CD8-positive, alpha-beta memory T cell (primary cell): ENCODE measurements at regions not wholly inside any gene's neighbourhood (a gene's known extent, or its start where the extent isn't known, plus 50 kb on each side); places are given as distances from the start of the nearest gene placed in this dataset.

Experiments
- CTCF ChIA-PET: fragments of 350-600 bp; sonication (Branson Sonifier 250); formaldehyde crosslinking; loops from one replicate; lab custom pipeline; 2021; ENCODE audit warnings: antibody characterized with exemption; lab: Charles Lee
- POLR2A ChIA-PET: fragments of 350-600 bp; sonication (Branson Sonifier 250); formaldehyde crosslinking; loops from one replicate; lab custom pipeline; 2021; ENCODE audit warnings: antibody characterized with exemption; lab: Charles Lee
- DNase-seq, 5 donors: peaks; one replicate each; pipeline versions ENCODE4 v3.0.0 to v3.0.0-alpha.2; 2020 to 2022; ENCODE audit warnings: mixed read lengths in 1 of 5
- H3K27ac ChIP-seq: one replicate; pipeline ENCODE4 v1.7.0; 2013; ENCODE audit warnings: low read depth, mild to moderate bottlenecking, low read length, moderate library complexity
- H3K27me3 ChIP-seq: 2 replicates; pipeline ENCODE4 v1.7.0; 2013; ENCODE audit warnings: low read length, mild to moderate bottlenecking; ENCODE audit not compliant: insufficient read depth, poor library complexity, severe bottlenecking
- H3K36me3 ChIP-seq: 2 replicates; pipeline ENCODE4 v1.7.0; 2013; ENCODE audit warnings: mild to moderate bottlenecking, low read length, moderate library complexity; ENCODE audit not compliant: insufficient read depth
- H3K4me1 ChIP-seq: 2 replicates; pipeline ENCODE4 v1.7.0; 2013; ENCODE audit warnings: mild to moderate bottlenecking, low read length, moderate library complexity; ENCODE audit not compliant: insufficient read depth
- H3K4me3 ChIP-seq: 2 replicates; pipeline ENCODE4 v1.7.0; 2013; ENCODE audit warnings: mild to moderate bottlenecking, low read length
- H3K9me3 ChIP-seq: 2 replicates; pipeline ENCODE4 v1.7.0; 2013; ENCODE audit warnings: mild to moderate bottlenecking, low read length
- H3K27ac Mint-ChIP-seq, 8 donors: one replicate each; pipeline ENCODE4 v1.8.0; 2020 to 2021; ENCODE audit warnings: mixed read lengths in 8 of 8, mild to moderate bottlenecking in 6 of 8, inconsistent platforms in 3 of 8, moderate library complexity in 3 of 8
- H3K27me3 Mint-ChIP-seq, 2 donors: one replicate each; pipeline ENCODE4 v1.8.0; 2020 to 2021; ENCODE audit warnings: mixed read lengths in 2 of 2, mild to moderate bottlenecking in 1 of 2, moderate library complexity in 1 of 2
- H3K36me3 Mint-ChIP-seq, 3 donors: one replicate each; pipeline ENCODE4 v1.8.0; 2020 to 2021; ENCODE audit warnings: mixed read lengths in 3 of 3, inconsistent platforms in 1 of 3, mild to moderate bottlenecking in 1 of 3
- H3K4me1 Mint-ChIP-seq, 3 donors: one replicate each; pipeline ENCODE4 v1.8.0; 2020 to 2021; ENCODE audit warnings: mixed read lengths in 3 of 3, inconsistent platforms in 1 of 3, mild to moderate bottlenecking in 1 of 3
- H3K4me3 Mint-ChIP-seq, 7 donors: one replicate each; pipeline ENCODE4 v1.8.0; 2020 to 2021; ENCODE audit warnings: mixed read lengths in 7 of 7, mild to moderate bottlenecking in 6 of 7, moderate library complexity in 4 of 7, inconsistent platforms in 2 of 7
- H3K9me3 Mint-ChIP-seq, 5 donors: one replicate each; pipeline ENCODE4 v1.8.0; 2020 to 2022; ENCODE audit warnings: mixed read lengths in 5 of 5, mild to moderate bottlenecking in 3 of 5, moderate library complexity in 2 of 5, inconsistent platforms in 1 of 5

- Mint-ChIP-seq H3K27me3 (no peaks in the 10 kb centered on the region), H3K27ac (no peak overlapping the region), H3K4me3 (no peak overlapping the region), H3K36me3 (no peaks in the 10 kb centered on the region), H3K9me3 (peaks cover 0 to 8% (median 5%) of the 10 kb centered on the region in 5 donors), H3K4me1 (no peaks in the 10 kb centered on the region)
- Histone ChIP-seq H3K27ac (no peak overlapping the region), H3K9me3 (no peaks in the 10 kb centered on the region), H3K36me3 (no peaks in the 10 kb centered on the region), H3K4me1 (no peaks in the 10 kb centered on the region), H3K4me3 (no peak overlapping the region), H3K27me3 (no peaks in the 10 kb centered on the region)
- no peak for DNase-seq
- ChIA-PET POLR2A (no interaction called here), CTCF (no interaction called here)
These were observed 618.6 kb downstream of the AACS start for GRCh38 chr12:125683748-125684381.

- no peaks in the 10 kb centered on the region for H3K9me3 ChIP-seq
- no peak overlapping the region for H3K27ac Mint-ChIP-seq
These were observed 619.9 kb downstream of the AACS start for GRCh38 chr12:125684968-125685790.

GRCh38 chr12:125685915-125686314, 620.7 kb downstream of the AACS start:
- POLR2A ChIA-PET = no interaction called here
- no peaks in the 10 kb centered on the region for H3K27me3 Mint-ChIP-seq
- H3K9me3 ChIP-seq = no peaks in the 10 kb centered on the region
- no peaks in the 10 kb centered on the region for H3K4me1 ChIP-seq
- H3K36me3 ChIP-seq = no peaks in the 10 kb centered on the region
- no peak overlapping the region for H3K4me3 Mint-ChIP-seq
- H3K27ac ChIP-seq = no peak overlapping the region
- peaks cover 0 to 8% (median 5%) of the 10 kb centered on the region in 5 donors for H3K9me3 Mint-ChIP-seq
- no peaks in the 10 kb centered on the region for H3K4me1 Mint-ChIP-seq
- DNase-seq = no peak
- no peaks in the 10 kb centered on the region for H3K36me3 Mint-ChIP-seq
- no peaks in the 10 kb centered on the region for H3K27me3 ChIP-seq
- H3K27ac Mint-ChIP-seq = no peak overlapping the region
- CTCF ChIA-PET = no interaction called here
- H3K4me3 ChIP-seq = no peak overlapping the region

More at GRCh38 chr12:125684968-125685790, 619.9 kb downstream of the AACS start:
- Mint-ChIP-seq H3K9me3 (peaks cover 0 to 8% (median 5%) of the 10 kb centered on the region in 5 donors), H3K4me1 (no peaks in the 10 kb centered on the region), H3K4me3 (no peak overlapping the region), H3K36me3 (no peaks in the 10 kb centered on the region), H3K27me3 (no peaks in the 10 kb centered on the region)
- DNase-seq = no peak
- no peak overlapping the region for H3K27ac ChIP-seq
- POLR2A ChIA-PET = no interaction called here
- H3K4me1 ChIP-seq = no peaks in the 10 kb centered on the region
- CTCF ChIA-PET = no interaction called here
- H3K4me3 ChIP-seq = no peak overlapping the region
- H3K36me3 ChIP-seq = no peaks in the 10 kb centered on the region
- no peaks in the 10 kb centered on the region for H3K27me3 ChIP-seq

- H3K36me3 Mint-ChIP-seq = no peaks in the 10 kb centered on the region
- H3K27me3 Mint-ChIP-seq = no peaks in the 10 kb centered on the region
- Histone ChIP-seq H3K4me3 (no peak overlapping the region), H3K27ac (no peak overlapping the region), H3K4me1 (no peaks in the 10 kb centered on the region), H3K27me3 (no peaks in the 10 kb centered on the region), H3K9me3 (no peaks in the 10 kb centered on the region), H3K36me3 (no peaks in the 10 kb centered on the region)
- H3K4me1 Mint-ChIP-seq = no peaks in the 10 kb centered on the region
- no peak for DNase-seq
- no peak overlapping the region for H3K27ac Mint-ChIP-seq
- ChIA-PET POLR2A (no interaction called here), CTCF (no interaction called here)
- H3K9me3 Mint-ChIP-seq = peaks cover 0 to 9% (median 5%) of the 10 kb centered on the region in 5 donors
- no peak overlapping the region for H3K4me3 Mint-ChIP-seq
These were observed 622.2 kb downstream of the AACS start for GRCh38 chr12:125687403-125687802.

GRCh38 chr12:125687820-125688219, 622.6 kb downstream of the AACS start:
- Mint-ChIP-seq H3K36me3 (no peaks in the 10 kb centered on the region), H3K9me3 (peaks cover 0 to 9% (median 5%) of the 10 kb centered on the region in 5 donors), H3K27me3 (no peaks in the 10 kb centered on the region), H3K27ac (no peak overlapping the region), H3K4me3 (no peak overlapping the region), H3K4me1 (no peaks in the 10 kb centered on the region)
- Histone ChIP-seq H3K4me3 (no peak overlapping the region), H3K27me3 (no peaks in the 10 kb centered on the region), H3K9me3 (no peaks in the 10 kb centered on the region), H3K27ac (no peak overlapping the region), H3K4me1 (no peaks in the 10 kb centered on the region), H3K36me3 (no peaks in the 10 kb centered on the region)
- ChIA-PET CTCF (no interaction called here), POLR2A (no interaction called here)
- no peak for DNase-seq

GRCh38 chr12:125688223-125688622, 623.0 kb downstream of the AACS start:
- Mint-ChIP-seq H3K36me3 (no peaks in the 10 kb centered on the region), H3K27ac (no peak overlapping the region), H3K4me1 (no peaks in the 10 kb centered on the region), H3K9me3 (peaks cover 0 to 9% (median 5%) of the 10 kb centered on the region in 5 donors), H3K27me3 (no peaks in the 10 kb centered on the region), H3K4me3 (no peak overlapping the region)
- ChIA-PET CTCF (no interaction called here), POLR2A (no interaction called here)
- no peak for DNase-seq
- no peak overlapping the region for H3K4me3 ChIP-seq
- no peaks in the 10 kb centered on the region for H3K27me3 ChIP-seq
- no peaks in the 10 kb centered on the region for H3K4me1 ChIP-seq
- H3K9me3 ChIP-seq = no peaks in the 10 kb centered on the region
- no peak overlapping the region for H3K27ac ChIP-seq
- no peaks in the 10 kb centered on the region for H3K36me3 ChIP-seq

- Histone ChIP-seq H3K9me3 (no peaks in the 10 kb centered on the region), H3K36me3 (no peaks in the 10 kb centered on the region), H3K4me1 (no peaks in the 10 kb centered on the region), H3K4me3 (no peak overlapping the region), H3K27me3 (no peaks in the 10 kb centered on the region), H3K27ac (no peak overlapping the region)
- no peak overlapping the region for H3K4me3 Mint-ChIP-seq
- H3K27ac Mint-ChIP-seq = no peak overlapping the region
- POLR2A ChIA-PET = no interaction called here
- no peaks in the 10 kb centered on the region for H3K27me3 Mint-ChIP-seq
- H3K4me1 Mint-ChIP-seq = no peaks in the 10 kb centered on the region
- CTCF ChIA-PET = no interaction called here
- no peak for DNase-seq
- H3K9me3 Mint-ChIP-seq = peaks cover 0 to 9% (median 5%) of the 10 kb centered on the region in 5 donors
- H3K36me3 Mint-ChIP-seq = no peaks in the 10 kb centered on the region
These were observed 623.6 kb downstream of the AACS start for GRCh38 chr12:125688881-125689280.

GRCh38 chr12:125689576-125690410, 624.6 kb downstream of the AACS start:
- no peaks in the 10 kb centered on the region for H3K9me3 ChIP-seq
- no peaks in the 10 kb centered on the region for H3K4me1 ChIP-seq
- ChIA-PET CTCF (no interaction called here), POLR2A (no interaction called here)
- no peak overlapping the region for H3K4me3 Mint-ChIP-seq
- H3K27ac Mint-ChIP-seq = no peak overlapping the region
- no peaks in the 10 kb centered on the region for H3K27me3 Mint-ChIP-seq
- H3K27me3 ChIP-seq = no peaks in the 10 kb centered on the region
- no peak overlapping the region for H3K4me3 ChIP-seq
- H3K27ac ChIP-seq = no peak overlapping the region
- DNase-seq = no peak
- H3K4me1 Mint-ChIP-seq = no peaks in the 10 kb centered on the region
- peaks cover 0 to 6% (median 5%) of the 10 kb centered on the region in 5 donors for H3K9me3 Mint-ChIP-seq
- no peaks in the 10 kb centered on the region for H3K36me3 Mint-ChIP-seq
- no peaks in the 10 kb centered on the region for H3K36me3 ChIP-seq
